ENCODE measurements at regions not wholly inside any gene's neighbourhood (a gene's known extent, or its start where the extent isn't known, plus 50 kb on each side); places are given as distances from the start of the nearest gene placed in this dataset.

- WGBS, 2 experiments (ENCODE audit: extremely low coverage in 1 of 2, insufficient coverage in 1 of 2, insufficient read length in 1 of 2, insufficient replicate concordance in 2 of 2, low coverage in 1 of 2, low lambda C conversion rate in 2 of 2, missing lambda C conversion rate in 1 of 2), result 70% methylated on average over 7 of the region's 7 CpGs; no CpG with 5 or more reads in 1 of the 2 experiments
- H3K14ac ChIP-seq (ENCODE audit: insufficient read length), result no peak overlapping the region
- H2AFZ ChIP-seq (ENCODE audit: low read length), result no peak overlapping the region
- H2BK20ac ChIP-seq (ENCODE audit: low read length), result no peak overlapping the region
- H3K27me3 ChIP-seq (replicated peaks in 1 of 4; ENCODE audit: control insufficient read depth in 3 of 4, extremely low read depth in 1 of 4, insufficient read depth in 3 of 4, low read length in 3 of 4), result no peaks in the 10 kb centered on the region
- POLR2A ChIA-PET (ENCODE audit: partially characterized antibody), result interaction anchor here (0.7 kb wide), 1 partner anchor 21 kb away, joined by 3 read pairs; no protein-coding TSS in a partner anchor
- no peak overlapping the region; the same call in 1 of the 2 replicates for H2BK5ac ChIP-seq (ENCODE audit: low read depth, low read length)
- peak overlapping the region in 1 of 2 experiments; percentile 3; a peak in 1 of 4 replicates for H3K4me2 ChIP-seq (ENCODE audit: insufficient read depth in 1 of 2, low read depth in 2 of 2, low read length in 2 of 2)
- no peak overlapping the region for H3K56ac ChIP-seq (replicated peaks; ENCODE audit: insufficient read length, low read depth, low read length)
- no peak overlapping the region; the same call in 1 of the 2 replicates for H2AK5ac ChIP-seq (ENCODE audit: low read depth, low read length)
- no peak overlapping the region for H2BK12ac ChIP-seq (ENCODE audit: low read depth, low read length)
- FAIRE-seq, result no peak
- no peak overlapping the region for H4K91ac ChIP-seq (replicated peaks; ENCODE audit: insufficient read length, low read length)
- no peak overlapping the region for H2BK120ac ChIP-seq (replicated peaks; ENCODE audit: low read depth, low read length)
- no peak overlapping the region for H4K5ac ChIP-seq (ENCODE audit: insufficient read length, low read depth, low read length)
- H3K79me1 ChIP-seq (ENCODE audit: low read depth, low read length), result no peaks in the 10 kb centered on the region
- no peak for DNase-seq (ENCODE audit: low read depth in 1 of 2, low spot score in 2 of 2)
- no peak overlapping the region for H3K27ac ChIP-seq (ENCODE audit: low read depth, low read length)
- H2BK15ac ChIP-seq (ENCODE audit: low read length), result no peak overlapping the region
- H3K4me1 ChIP-seq (replicated peaks in 1 of 4; ENCODE audit: control insufficient read depth in 3 of 4, insufficient read depth in 4 of 4, low read length in 3 of 4), result peaks cover 0 to 13% (median 1%) of the 10 kb centered on the region in 4 experiments; a peak in 2 of 7 replicates
- H3K9ac ChIP-seq (replicated peaks in 1 of 4; ENCODE audit: extremely low read depth in 1 of 4, low read depth in 3 of 4, low read length in 3 of 4), result no peak overlapping the region
- H4K8ac ChIP-seq (ENCODE audit: extremely low read depth, insufficient read depth, low read length), result no peak overlapping the region
- H4K20me1 ChIP-seq (replicated peaks in 1 of 2; ENCODE audit: control insufficient read depth in 1 of 2, insufficient read depth in 2 of 2, low read length in 2 of 2), result no peaks in the 10 kb centered on the region
- no peak overlapping the region for H3K4me3 ChIP-seq (ENCODE audit: extremely low read depth in 1 of 4, insufficient read depth in 2 of 4, low read depth in 3 of 4, low read length in 4 of 4)
- H3K79me2 ChIP-seq (ENCODE audit: control insufficient read depth in 1 of 2, insufficient read depth in 2 of 2, low read length in 2 of 2), result no peaks in the 10 kb centered on the region
- H3K18ac ChIP-seq (ENCODE audit: extremely low read depth, low read length), result no peak overlapping the region
- H3K36me3 ChIP-seq (ENCODE audit: control insufficient read depth in 2 of 4, insufficient read depth in 4 of 4, low read length in 3 of 4), result no peaks in the 10 kb centered on the region
- H3K9me3 ChIP-seq (ENCODE audit: insufficient read depth in 2 of 2, low read depth in 1 of 2, low read length in 1 of 2), result no peaks in the 10 kb centered on the region
- no peak overlapping the region for H3K23ac ChIP-seq (ENCODE audit: insufficient read length)
- CTCF ChIA-PET (ENCODE audit: partially characterized antibody), result interaction anchor here (0.8 to 2.6 kb wide), 4 partner anchors 12 to 935 kb away, joined by 3 to 11 read pairs (median 4); partner anchors contain the start of gene ADAMTS18
- no peaks in the 10 kb centered on the region for H3K23me2 ChIP-seq (ENCODE audit: low read depth, low read length)
- H3K4ac ChIP-seq (replicated peaks; ENCODE audit: insufficient read length, low read depth, low read length), result no peak overlapping the region
- no peak for TF ChIP-seq MAX (IDR thresholded peaks at IDR 0.05)
- no peak for TF ChIP-seq EGR1 (IDR thresholded peaks at IDR 0.05; ENCODE audit: borderline replicate concordance, low read depth, low read length)
- no peak for TF ChIP-seq POU5F1 (IDR thresholded peaks at IDR 0.05; ENCODE audit: low read depth, low read length)
- TF ChIP-seq ASH2L (IDR thresholded peaks at IDR 0.05; ENCODE audit: low read length), result no peak
- TF ChIP-seq KDM5A (IDR thresholded peaks at IDR 0.05; ENCODE audit: low read length), result no peak
- no peak for TF ChIP-seq JUN (IDR thresholded peaks at IDR 0.05; ENCODE audit: low read depth, low read length)
- TF ChIP-seq ATF3 (IDR thresholded peaks at IDR 0.05; ENCODE audit: insufficient read depth, low read depth, low read length), result no peak
- TF ChIP-seq SP2 (IDR thresholded peaks at IDR 0.05; ENCODE audit: low read length), result no peak
- TF ChIP-seq EP300 (IDR thresholded peaks at IDR 0.05; ENCODE audit: borderline replicate concordance in 1 of 2, low read depth in 2 of 2, low read length in 2 of 2), result no peak
- TF ChIP-seq, protein P1, sequence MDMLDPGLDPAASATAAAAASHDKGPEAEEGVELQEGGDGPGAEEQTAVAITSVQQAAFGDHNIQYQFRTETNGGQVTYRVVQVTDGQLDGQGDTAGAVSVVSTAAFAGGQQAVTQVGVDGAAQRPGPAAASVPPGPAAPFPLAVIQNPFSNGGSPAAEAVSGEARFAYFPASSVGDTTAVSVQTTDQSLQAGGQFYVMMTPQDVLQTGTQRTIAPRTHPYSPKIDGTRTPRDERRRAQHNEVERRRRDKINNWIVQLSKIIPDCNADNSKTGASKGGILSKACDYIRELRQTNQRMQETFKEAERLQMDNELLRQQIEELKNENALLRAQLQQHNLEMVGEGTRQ (IDR thresholded peaks at IDR 0.05; ENCODE audit: low read length), result no peak
- TF ChIP-seq SAP30 (IDR thresholded peaks at IDR 0.05; ENCODE audit: insufficient read depth, insufficient replicate concordance, low read length), result no peak
Observed at GRCh38 chr16:77500934-77501664, 66.3 kb upstream of the ADAMTS18 start.

Data from H1 (cell line).